Hepatocyte (in vitro differentiated cells): ENCODE measurements at regions not wholly inside any gene's neighbourhood (a gene's known extent, or its start where the extent isn't known, plus 50 kb on each side); places are given as distances from the start of the nearest gene placed in this dataset.

Source experiments
- EZH2 ChIP-seq: fragments of 200-600 bp; sonication (generic); IDR thresholded peaks from 2 replicates; pipeline ENCODE4 v1.6.1; 2016; ENCODE audit warnings: antibody characterized with exemption, mild to moderate bottlenecking, borderline replicate concordance
- EZH2phosphoT487 ChIP-seq: fragments of 200-600 bp; sonication (generic); IDR thresholded peaks from one replicate; pipeline ENCODE4 v1.6.1; 2018; ENCODE audit warnings: antibody characterized with exemption, mild to moderate bottlenecking, low read depth, moderate library complexity; ENCODE audit not compliant: unreplicated experiment, severe bottlenecking
- TF ChIP-seq, protein P1 (sequence below): fragments of 200-600 bp; sonication (generic); IDR thresholded peaks from 2 replicates; pipeline ENCODE4 v1.5.1; 2016; ENCODE audit warnings: antibody characterized with exemption, mild to moderate bottlenecking; ENCODE audit not compliant: poor library complexity

GRCh38 chr14:43778570-43778936 is 728.5 kb downstream of the FSCB start:
- TF ChIP-seq, protein P1, sequence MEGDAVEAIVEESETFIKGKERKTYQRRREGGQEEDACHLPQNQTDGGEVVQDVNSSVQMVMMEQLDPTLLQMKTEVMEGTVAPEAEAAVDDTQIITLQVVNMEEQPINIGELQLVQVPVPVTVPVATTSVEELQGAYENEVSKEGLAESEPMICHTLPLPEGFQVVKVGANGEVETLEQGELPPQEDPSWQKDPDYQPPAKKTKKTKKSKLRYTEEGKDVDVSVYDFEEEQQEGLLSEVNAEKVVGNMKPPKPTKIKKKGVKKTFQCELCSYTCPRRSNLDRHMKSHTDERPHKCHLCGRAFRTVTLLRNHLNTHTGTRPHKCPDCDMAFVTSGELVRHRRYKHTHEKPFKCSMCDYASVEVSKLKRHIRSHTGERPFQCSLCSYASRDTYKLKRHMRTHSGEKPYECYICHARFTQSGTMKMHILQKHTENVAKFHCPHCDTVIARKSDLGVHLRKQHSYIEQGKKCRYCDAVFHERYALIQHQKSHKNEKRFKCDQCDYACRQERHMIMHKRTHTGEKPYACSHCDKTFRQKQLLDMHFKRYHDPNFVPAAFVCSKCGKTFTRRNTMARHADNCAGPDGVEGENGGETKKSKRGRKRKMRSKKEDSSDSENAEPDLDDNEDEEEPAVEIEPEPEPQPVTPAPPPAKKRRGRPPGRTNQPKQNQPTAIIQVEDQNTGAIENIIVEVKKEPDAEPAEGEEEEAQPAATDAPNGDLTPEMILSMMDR: no peak
- TF ChIP-seq EZH2phosphoT487 (no peak), EZH2 (no peak)
